ENCODE measurements at regions not wholly inside any gene's neighbourhood (a gene's known extent, or its start where the extent isn't known, plus 50 kb on each side); places are given as distances from the start of the nearest gene placed in this dataset.

- TF ChIP-seq CTCF (IDR thresholded peaks at IDR 0.05; ENCODE audit: insufficient read depth, low read length): no peak
- H3K4me3 ChIP-seq (ENCODE audit: low read depth, low read length): no peak overlapping the region
- no peak for DNase-seq (ENCODE audit: low read depth)
Observed at GRCh38 chr18:22276334-22276713, 106.9 kb downstream of the GATA6 start.

- TF ChIP-seq CTCF (IDR thresholded peaks at IDR 0.05; ENCODE audit: insufficient read depth, low read length): no peak
- DNase-seq (ENCODE audit: low read depth): no peak
- H3K4me3 ChIP-seq (ENCODE audit: low read depth, low read length): no peak overlapping the region
Observed at GRCh38 chr18:22275706-22276333, 106.4 kb downstream of the GATA6 start.

GRCh38 chr18:22273101-22274039, 104.0 kb downstream of the GATA6 start:
- no peak overlapping the region for H3K4me3 ChIP-seq (ENCODE audit: low read depth, low read length)
- TF ChIP-seq CTCF (IDR thresholded peaks at IDR 0.05; ENCODE audit: insufficient read depth, low read length): no peak
- DNase-seq (ENCODE audit: low read depth): no peak

- DNase-seq (ENCODE audit: low read depth): no peak
- TF ChIP-seq CTCF (IDR thresholded peaks at IDR 0.05; ENCODE audit: insufficient read depth, low read length): no peak
Observed at GRCh38 chr18:22272242-22272641, 102.9 kb downstream of the GATA6 start.

GRCh38 chr18:22271030-22271429, 101.6 kb downstream of the GATA6 start:
- H3K4me3 ChIP-seq (ENCODE audit: low read depth, low read length): no peak overlapping the region
- TF ChIP-seq CTCF (IDR thresholded peaks at IDR 0.05; ENCODE audit: insufficient read depth, low read length): no peak
- DNase-seq (ENCODE audit: low read depth): no peak

More at GRCh38 chr18:22272242-22272641, 102.9 kb downstream of the GATA6 start:
- no peak overlapping the region for H3K4me3 ChIP-seq (ENCODE audit: low read depth, low read length)

GRCh38 chr18:22268641-22269128, 99.3 kb downstream of the GATA6 start:
- no peak for TF ChIP-seq CTCF (IDR thresholded peaks at IDR 0.05; ENCODE audit: insufficient read depth, low read length)
- H3K4me3 ChIP-seq (ENCODE audit: low read depth, low read length): no peak overlapping the region
- no peak for DNase-seq (ENCODE audit: low read depth)
